Ascending aorta (tissue), 2 donors: ENCODE measurements at regions not wholly inside any gene's neighbourhood (a gene's known extent, or its start where the extent isn't known, plus 50 kb on each side); places are given as distances from the start of the nearest gene placed in this dataset.

ENCODE experiments used
- DNase-seq, 2 donors: peaks; one replicate each; pipeline ENCODE4 v3.0.0-alpha.2; 2019; ENCODE audit warnings: low spot score in 2 of 2
- H3K27ac ChIP-seq, 2 donors: fragments of 200-600 bp; sonication (generic); one replicate each; pipeline ENCODE4 v1.5.1; 2016 to 2017; ENCODE audit warnings: mild to moderate bottlenecking in 1 of 2
- H3K27me3 ChIP-seq: fragments of 200-600 bp; sonication (generic); one replicate; pipeline ENCODE4 v1.5.1; 2017
- H3K36me3 ChIP-seq, 2 donors: fragments of 200-600 bp; sonication (generic); one replicate each; pipeline ENCODE4 v1.5.1; 2016
- H3K4me1 ChIP-seq, 2 donors: fragments of 200-600 bp; sonication (generic); one replicate each; pipeline ENCODE4 v1.5.1; 2016 to 2017; ENCODE audit warnings: mild to moderate bottlenecking in 1 of 2
- H3K4me3 ChIP-seq, 2 donors: fragments of 200-600 bp; sonication (generic); one replicate each; pipeline ENCODE4 v1.5.1; 2016 to 2017; ENCODE audit warnings: mild to moderate bottlenecking in 1 of 2
- H3K9me3 ChIP-seq, 2 donors: fragments of 200-600 bp; sonication (generic); one replicate each; pipeline ENCODE4 v1.5.1; 2016
- CTCF ChIP-seq, 3 experiments: fragments of 200-600 bp in 2 of 3; fragments of 450-650 bp in 1 of 3; sonication (generic) in 2 of 3; IDR thresholded peaks; one replicate each; pipeline ENCODE4 v1.5.1; 2016 to 2019; ENCODE audit warnings: antibody characterized with exemption in 3 of 3, mild to moderate bottlenecking in 1 of 3, moderate library complexity in 1 of 3
- intact Hi-C: fragments of 100-400 bp; cut with DNase I; formaldehyde crosslinking; loops from one replicate; pipeline ENCODE4 v1.15.1; 2023

- H3K4me1 ChIP-seq = peaks cover 0 to 5% of the 10 kb centered on the region in 2 donors
- intact Hi-C loops = loop anchor here (10.0 kb wide), 1 partner anchor 504 kb away; no protein-coding TSS in a partner anchor
- H3K27ac ChIP-seq = peak overlapping the region in 1 of 2 donors; percentile 31
- TF ChIP-seq CTCF (IDR thresholded peaks at IDR 0.05) = no peak
- H3K27me3 ChIP-seq = no peaks in the 10 kb centered on the region
- DNase-seq = no peak
- H3K9me3 ChIP-seq = no peaks in the 10 kb centered on the region
- H3K36me3 ChIP-seq = no peaks in the 10 kb centered on the region
- no peak overlapping the region for H3K4me3 ChIP-seq
These were observed 125.5 kb downstream of the GLI2 start for GRCh38 chr2:120861191-120861575.

GRCh38 chr2:120861576-120862191, 126.0 kb downstream of the GLI2 start:
- Histone ChIP-seq H3K36me3 (no peaks in the 10 kb centered on the region), H3K4me1 (peaks cover 0 to 8% of the 10 kb centered on the region in 2 donors), H3K4me3 (no peak overlapping the region), H3K27me3 (no peaks in the 10 kb centered on the region), H3K9me3 (no peaks in the 10 kb centered on the region), H3K27ac (peak overlapping the region in 1 of 2 donors; percentile 31)
- intact Hi-C loops = loop anchor here (10.0 kb wide), 1 partner anchor 503 kb away; no protein-coding TSS in a partner anchor
- TF ChIP-seq CTCF (IDR thresholded peaks at IDR 0.05) = no peak
- DNase-seq = no peak

GRCh38 chr2:120862201-120863060, 126.8 kb downstream of the GLI2 start:
- no peaks in the 10 kb centered on the region for H3K9me3 ChIP-seq
- H3K4me3 ChIP-seq = no peak overlapping the region
- H3K4me1 ChIP-seq = peaks cover 0 to 11% of the 10 kb centered on the region in 2 donors
- no peak for DNase-seq
- peak overlapping the region in 1 of 2 donors; percentile 27 for H3K27ac ChIP-seq
- no peak for TF ChIP-seq CTCF (IDR thresholded peaks at IDR 0.05)
- intact Hi-C loops = loop anchor here (10.0 kb wide), 1 partner anchor 502 kb away; no protein-coding TSS in a partner anchor
- H3K36me3 ChIP-seq = no peaks in the 10 kb centered on the region
- H3K27me3 ChIP-seq = no peaks in the 10 kb centered on the region

GRCh38 chr2:120863146-120863545, 127.5 kb downstream of the GLI2 start:
- no peaks in the 10 kb centered on the region for H3K36me3 ChIP-seq
- no peak overlapping the region for H3K4me3 ChIP-seq
- H3K4me1 ChIP-seq = peaks cover 0 to 11% of the 10 kb centered on the region in 2 donors
- intact Hi-C loops = loop anchor here (10.0 kb wide), 1 partner anchor 502 kb away; no protein-coding TSS in a partner anchor
- peak overlapping the region in 1 of 2 donors; percentile 27 for H3K27ac ChIP-seq
- no peaks in the 10 kb centered on the region for H3K9me3 ChIP-seq
- H3K27me3 ChIP-seq = no peaks in the 10 kb centered on the region
- no peak for DNase-seq
- no peak for TF ChIP-seq CTCF (IDR thresholded peaks at IDR 0.05)

DNA sequence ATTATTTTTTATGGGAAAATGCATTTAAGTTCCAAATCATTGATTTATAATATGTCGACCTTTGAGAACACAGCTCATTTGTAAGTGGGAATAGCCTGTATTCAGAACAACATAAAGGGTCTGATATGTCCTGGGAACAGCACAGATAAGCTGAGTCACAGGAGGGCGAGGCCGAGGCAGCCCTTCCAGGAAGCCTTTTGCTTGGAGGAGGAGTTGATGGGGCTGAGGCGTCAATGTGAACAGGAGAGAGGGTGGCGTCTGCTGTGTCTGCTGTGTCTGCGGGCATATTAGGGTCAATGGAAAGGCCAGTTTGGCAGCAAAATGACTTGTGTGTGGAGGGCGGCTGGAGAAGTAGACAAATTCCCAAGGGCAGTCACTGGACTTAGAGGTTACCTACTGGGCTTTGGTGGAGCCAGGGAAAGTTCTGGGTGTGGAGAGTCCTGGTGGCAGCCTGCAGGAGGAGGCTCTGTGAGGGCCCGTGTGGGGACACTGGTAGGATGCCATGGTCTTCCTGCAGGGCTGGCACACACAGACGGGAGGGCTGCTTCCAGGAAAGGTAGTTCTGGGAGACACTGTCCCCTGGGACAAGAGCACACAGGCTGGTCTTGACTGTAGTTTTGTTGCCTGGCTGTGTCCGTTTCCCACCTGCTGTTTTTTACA, 128.1 kb downstream of the GLI2 start:
- DNase-seq = no peak
- intact Hi-C loops = loop anchor here (10.0 kb wide), 1 partner anchor 501 kb away; no protein-coding TSS in a partner anchor
- Histone ChIP-seq H3K9me3 (no peaks in the 10 kb centered on the region), H3K4me3 (no peak overlapping the region), H3K36me3 (no peaks in the 10 kb centered on the region), H3K27ac (no peak overlapping the region), H3K4me1 (peaks cover 4 to 15% of the 10 kb centered on the region in 2 donors), H3K27me3 (no peaks in the 10 kb centered on the region)
- TF ChIP-seq CTCF (IDR thresholded peaks at IDR 0.05) = no peak
